Testis (tissue), 2 donors: ENCODE measurements at regions not wholly inside any gene's neighbourhood (a gene's known extent, or its start where the extent isn't known, plus 50 kb on each side); places are given as distances from the start of the nearest gene placed in this dataset.

Source experiments
- CTCF ChIP-seq, 3 experiments: fragments of 450-650 bp in 2 of 3; fragments of 200-600 bp in 1 of 3; sonication (generic) in 1 of 3; IDR thresholded peaks; one replicate each; pipeline ENCODE4 v1.5.1; 2016 to 2019; ENCODE audit warnings: antibody characterized with exemption in 3 of 3, mild to moderate bottlenecking in 2 of 3, moderate library complexity in 1 of 3
- POLR2A ChIP-seq: fragments of 450-650 bp; IDR thresholded peaks from one replicate; pipeline ENCODE4 v1.6.1; 2017; ENCODE audit warnings: antibody characterized with exemption, mild to moderate bottlenecking, moderate library complexity

- TF ChIP-seq CTCF (IDR thresholded peaks at IDR 0.05) = no peak
- no peak for TF ChIP-seq POLR2A
Observed at GRCh38 chr2:6623746-6624145, 242.0 kb downstream of the CMPK2 start.
